HG03342 (cell line): ENCODE measurements at regions not wholly inside any gene's neighbourhood (a gene's known extent, or its start where the extent isn't known, plus 50 kb on each side); places are given as distances from the start of the nearest gene placed in this dataset.
"Not testable (repeated sequence)": the region's sequence is repeated elsewhere in the genome, so short reads cannot be mapped to it uniquely, and the experiment has no call there.

Source experiments
- ATAC-seq: cut with Tn5 transposase; IDR thresholded peaks from one replicate; pipeline ENCODE4 v1.9.1; 2021; ENCODE audit warnings: mild to moderate bottlenecking, moderate library complexity; ENCODE audit not compliant: unreplicated experiment

GRCh38 chr6:84358581-84358980 is 131.1 kb upstream of the CEP162 start:
- ATAC-seq: no peak

DNA sequence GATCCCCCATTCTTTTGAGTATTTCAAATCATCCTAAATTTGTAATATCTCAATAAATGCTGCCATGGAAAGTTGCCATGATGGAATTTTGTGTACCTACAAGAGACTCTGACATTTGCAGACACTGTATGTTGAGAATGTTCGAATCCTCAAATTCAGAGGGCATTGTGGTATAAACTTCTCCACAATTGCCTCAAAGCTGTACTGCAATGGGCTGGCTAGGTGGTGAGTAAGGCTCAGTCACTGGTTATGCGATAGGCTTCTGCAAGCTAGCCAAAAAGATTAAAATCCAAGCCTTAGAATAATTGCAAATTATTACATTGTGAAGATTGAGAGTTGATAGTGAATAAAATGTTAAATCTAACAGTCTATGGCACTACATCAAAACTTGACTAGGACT is 130.2 kb upstream of the CEP162 start:
- no peak for ATAC-seq

DNA sequence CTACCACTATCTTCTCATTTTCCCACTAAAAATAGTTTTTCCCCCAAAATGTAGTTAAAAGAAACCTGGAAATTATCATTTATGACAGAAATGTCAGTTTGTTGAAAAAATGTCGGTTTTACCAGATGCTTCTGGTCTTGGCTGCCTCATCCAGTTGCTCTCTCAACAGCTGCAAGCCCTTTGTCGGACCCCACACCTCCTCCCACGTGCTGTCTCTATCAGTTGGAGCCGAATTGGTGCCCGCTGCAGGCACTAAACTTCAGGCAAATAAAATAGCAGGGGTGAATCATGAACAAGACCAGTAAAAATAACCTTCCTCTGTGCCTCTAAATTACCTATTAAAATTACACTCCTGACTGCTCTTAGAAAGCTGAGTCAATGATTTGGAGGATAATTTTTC is 129.5 kb upstream of the CEP162 start:
- no peak for ATAC-seq

GRCh38 chr6:84353459-84354423 is 126.3 kb upstream of the CEP162 start:
- ATAC-seq: no peak

GRCh38 chr6:84350397-84350796 is 123.0 kb upstream of the CEP162 start:
- no peak for ATAC-seq

- no peak for ATAC-seq
These were observed 122.1 kb upstream of the CEP162 start for GRCh38 chr6:84349542-84349941.

- no peak for ATAC-seq
These were observed 121.4 kb upstream of the CEP162 start for GRCh38 chr6:84348801-84349200.

DNA sequence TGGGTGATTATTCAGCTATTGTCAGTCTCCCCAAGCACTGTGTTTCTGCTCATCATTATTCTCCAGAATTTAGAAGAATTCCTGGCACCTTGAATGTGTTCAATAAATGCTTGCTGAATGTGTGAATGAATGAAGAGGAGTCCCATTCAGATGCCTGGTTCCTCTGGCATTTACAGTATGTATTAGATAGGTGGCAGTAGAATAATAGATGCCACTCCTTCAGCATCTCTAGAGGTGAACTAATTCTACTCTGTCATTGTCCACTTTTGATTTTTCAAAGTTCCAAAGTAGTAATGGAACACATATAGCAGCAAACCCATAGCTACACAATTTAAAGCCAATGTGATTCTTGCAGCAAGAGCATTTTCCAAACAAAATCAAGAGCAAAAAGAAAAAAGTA is 118.9 kb upstream of the CEP162 start:
- no peak for ATAC-seq

DNA sequence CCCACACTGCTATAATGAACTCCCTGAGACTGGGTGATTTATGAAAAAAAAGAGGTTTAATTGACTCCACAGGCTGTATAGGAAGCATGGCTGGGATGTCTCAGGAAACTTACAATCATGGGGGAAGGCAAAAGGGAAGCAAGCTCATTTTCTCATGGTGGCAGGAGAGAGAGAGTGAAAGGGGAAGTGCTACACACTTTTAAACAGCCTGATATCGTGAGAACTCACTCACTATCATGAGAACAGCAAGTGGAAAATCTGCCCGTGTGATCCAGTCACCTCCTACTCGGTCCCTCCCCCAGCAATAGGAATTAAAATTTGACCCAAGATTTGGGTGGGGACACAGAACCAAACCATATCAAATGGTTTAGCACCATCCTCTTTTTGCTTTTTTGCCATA is 116.6 kb upstream of the CEP162 start:
- ATAC-seq: no peak

DNA sequence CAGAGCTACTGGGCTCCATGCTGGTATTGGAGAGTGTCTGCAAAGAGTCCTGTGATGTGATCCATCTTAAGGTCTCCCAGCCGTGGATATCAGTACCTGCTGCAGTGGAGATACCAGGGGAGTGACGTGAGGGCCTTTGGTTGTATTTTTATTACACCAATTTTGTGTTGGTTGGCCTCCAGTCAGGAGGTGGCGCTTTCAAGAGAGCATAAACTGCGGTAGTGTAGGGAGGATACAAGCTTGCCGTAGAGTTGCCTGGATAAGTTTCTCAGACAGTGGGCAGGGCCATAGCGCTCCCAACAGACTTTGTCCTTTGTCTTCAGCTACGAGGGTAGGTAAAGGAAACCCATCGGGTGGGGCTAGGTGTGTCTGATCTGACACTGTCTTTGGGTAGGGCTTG is 113.0 kb upstream of the CEP162 start:
- no peak for ATAC-seq

DNA sequence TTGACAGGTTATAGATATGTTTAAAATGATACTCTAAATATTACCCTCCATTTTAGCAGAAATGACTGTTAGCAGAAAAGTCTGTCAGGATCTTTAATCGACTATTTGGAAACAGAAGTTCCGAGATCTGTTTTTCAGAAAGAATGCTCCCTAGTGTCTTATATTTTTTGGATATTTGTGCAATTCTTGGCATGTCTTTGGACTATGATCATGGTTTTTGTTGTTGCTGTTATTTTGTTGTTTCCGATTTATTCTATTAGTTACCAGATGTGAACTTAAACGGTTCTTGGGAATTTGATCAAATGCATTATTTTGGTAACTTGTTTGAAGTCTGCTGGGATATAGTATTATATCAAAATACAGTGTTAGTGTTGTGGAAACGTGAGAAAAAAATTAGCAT is 106.4 kb upstream of the CEP162 start:
- no peak for ATAC-seq

GRCh38 chr6:84332139-84333034 is 104.9 kb upstream of the CEP162 start:
- ATAC-seq: peak; percentile 99

DNA sequence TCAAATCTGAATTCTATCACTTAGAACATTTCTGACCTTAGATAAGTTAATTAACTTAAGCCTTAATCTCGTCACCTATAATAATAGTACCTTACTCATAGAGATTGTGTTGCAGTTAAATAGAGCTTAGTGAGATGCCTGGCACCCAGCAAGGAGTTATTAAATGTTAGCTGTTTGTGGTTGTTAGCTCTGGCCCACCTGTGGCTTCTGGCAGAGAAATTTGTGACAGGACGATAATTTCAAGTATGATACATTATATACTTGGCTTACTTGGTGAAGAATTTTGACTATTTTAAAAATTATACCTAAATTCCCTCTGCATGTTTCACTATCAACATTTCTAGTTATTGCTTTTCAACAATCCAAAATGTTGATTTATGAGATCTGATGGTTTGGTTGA is 102.9 kb upstream of the CEP162 start:
- ATAC-seq: no peak

- ATAC-seq: no peak
These were observed 102.1 kb upstream of the CEP162 start for GRCh38 chr6:84329516-84329915.

DNA sequence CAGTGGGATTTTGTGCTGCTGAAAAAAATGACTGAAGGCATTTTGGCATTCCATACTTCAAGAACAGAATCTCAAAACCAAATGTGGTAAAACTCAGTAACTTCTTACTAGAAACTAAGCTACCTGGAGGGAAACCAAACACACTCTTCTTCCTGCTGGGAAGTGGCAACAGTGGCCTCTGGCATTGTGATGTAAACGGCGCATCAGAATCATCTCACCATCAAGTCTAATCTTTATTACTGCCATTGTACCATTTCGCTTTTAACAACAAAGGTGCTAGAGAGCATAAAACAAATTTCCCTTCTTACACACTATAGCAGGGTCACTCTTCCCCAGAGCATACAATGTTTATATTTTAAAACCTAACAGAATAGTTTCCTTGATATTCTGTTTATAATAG is 101.6 kb upstream of the CEP162 start:
- ATAC-seq: no peak

- no peak for ATAC-seq
These were observed 90.0 kb upstream of the CEP162 start for GRCh38 chr6:84317463-84317862.

DNA sequence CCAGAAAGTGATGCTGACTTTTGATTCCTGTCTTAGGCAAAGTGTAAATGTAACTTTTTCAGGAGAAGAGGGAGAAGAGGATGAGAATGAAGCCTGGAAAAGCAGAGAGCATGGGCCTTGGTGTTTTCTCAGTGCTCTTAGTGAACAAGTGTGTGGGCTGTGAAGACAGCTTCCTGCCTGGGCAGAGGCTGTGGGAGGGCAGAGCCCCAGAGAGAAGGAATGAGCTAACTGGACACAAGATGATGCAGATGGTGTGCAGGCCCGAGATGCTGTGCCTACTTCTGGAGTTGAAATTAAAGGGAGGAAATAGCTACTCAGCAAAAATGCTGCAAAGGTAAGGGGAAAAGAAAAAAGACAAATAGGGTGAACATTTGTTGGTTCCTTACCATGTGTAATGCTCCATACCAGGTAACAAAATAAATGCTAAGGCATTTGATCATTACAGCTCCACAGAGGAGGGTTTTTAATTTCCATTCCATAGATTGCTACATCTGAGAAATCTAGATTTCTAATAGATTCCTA is 87.0 kb upstream of the CEP162 start:
- ATAC-seq: no peak

DNA sequence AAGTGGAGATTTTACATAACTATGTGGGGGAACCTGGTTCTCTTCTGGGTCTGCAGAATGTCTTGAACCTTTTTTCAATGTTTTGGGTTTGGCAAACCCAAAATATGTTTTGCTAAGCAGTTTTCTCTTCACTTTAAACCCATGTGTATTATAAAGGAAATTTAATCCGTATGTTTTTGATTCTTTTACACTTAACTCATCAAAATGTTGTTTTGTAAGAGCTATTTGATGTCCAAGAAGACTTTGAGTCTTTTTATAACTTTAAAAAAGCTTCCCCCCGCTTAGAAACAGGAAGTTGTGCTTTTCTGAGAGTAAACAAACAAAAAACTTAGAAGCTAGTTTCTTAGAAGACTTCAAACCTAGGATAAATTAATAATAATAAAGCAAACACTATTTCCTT is 81.9 kb upstream of the CEP162 start:
- no peak for ATAC-seq

DNA sequence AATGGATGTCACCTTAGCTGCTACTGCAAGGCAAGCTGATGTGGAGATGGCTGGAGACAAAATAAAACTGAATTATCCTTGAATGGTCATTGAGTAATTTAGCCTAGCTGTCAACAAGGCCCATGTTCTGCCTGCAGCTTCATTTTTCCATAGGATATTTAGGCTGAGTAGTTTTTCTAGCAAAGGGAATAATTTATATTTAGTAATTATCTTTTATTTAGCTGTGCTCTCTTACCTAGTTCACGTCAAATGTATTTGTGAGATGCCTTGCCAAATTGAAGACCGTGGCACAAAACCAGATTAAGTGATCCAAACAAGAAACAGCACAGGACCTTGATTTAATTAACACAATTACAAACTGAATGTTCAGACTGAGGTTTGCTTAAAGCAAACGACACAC is 77.4 kb upstream of the CEP162 start:
- no peak for ATAC-seq

GRCh38 chr6:84291033-84291432 is 63.6 kb upstream of the CEP162 start:
- ATAC-seq: not testable (repeated sequence)

DNA sequence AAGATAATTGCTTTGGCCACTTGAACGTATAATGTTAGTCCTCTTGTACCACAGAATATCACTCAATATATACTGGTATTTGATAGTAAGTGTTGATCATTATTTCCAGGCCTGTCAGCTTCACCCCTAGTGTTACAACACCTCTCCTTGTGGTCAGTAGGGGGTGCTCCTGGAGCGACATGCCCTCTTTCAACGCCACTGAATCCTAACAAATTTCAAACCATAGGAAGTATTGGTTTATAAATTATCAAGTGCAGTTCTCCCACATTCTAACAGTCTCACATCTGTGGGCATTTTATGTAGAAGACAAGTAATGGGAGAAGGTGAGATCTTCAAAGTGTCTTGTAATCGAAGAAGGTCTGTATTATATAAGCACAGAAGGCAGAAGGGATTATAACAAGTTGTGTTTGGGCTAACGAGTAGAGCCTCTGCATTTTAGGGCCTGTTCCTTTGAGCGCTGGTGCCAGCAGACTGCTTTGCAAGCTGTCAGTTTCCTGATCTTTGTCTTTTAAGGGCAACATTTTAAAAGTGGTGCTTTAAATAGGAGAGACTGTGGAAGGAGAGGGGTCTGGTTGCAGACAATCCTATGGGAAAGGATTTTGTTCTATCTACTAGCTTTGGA is 57.1 kb upstream of the CEP162 start:
- ATAC-seq: no peak
